ENCODE measurements at regions not wholly inside any gene's neighbourhood (a gene's known extent, or its start where the extent isn't known, plus 50 kb on each side); places are given as distances from the start of the nearest gene placed in this dataset.

DNA sequence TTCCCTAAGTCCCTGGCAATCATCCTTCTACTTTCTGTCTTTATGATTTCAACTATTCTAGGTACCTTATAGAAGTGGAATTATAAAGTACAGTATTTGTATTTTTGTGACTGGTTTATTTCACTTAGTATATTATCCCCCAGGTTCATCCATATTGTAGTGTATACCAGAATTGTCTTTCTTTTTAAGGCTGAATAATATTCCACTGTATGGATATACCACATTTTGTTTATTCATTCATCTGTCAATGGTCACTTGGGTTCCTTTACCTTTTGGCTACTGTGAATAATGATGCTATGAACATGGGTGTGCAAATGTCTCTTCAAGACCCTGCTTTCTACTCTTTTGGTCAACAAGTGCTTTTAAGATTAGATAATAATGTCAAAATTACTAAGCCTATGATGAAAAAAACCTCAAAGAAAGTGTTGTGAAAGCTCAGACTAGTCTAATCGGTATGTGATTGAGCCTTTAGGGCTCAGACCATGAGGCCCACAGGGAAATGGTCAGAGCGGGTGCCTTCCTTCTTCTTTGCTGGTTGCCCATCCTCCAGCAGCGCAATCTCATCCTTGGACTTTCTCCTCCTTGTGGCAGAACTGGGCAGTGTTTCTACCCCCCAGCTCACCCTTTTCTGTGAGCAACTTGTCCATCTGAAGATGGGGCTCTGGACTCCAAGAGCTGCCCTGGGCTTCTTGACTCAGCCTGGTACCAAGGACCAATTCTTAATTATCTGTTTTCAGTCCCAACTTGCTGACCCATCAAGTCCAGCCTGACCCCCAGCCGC, 105.4 kb downstream of the TTC8 start:
- no peak overlapping the region for H3K27ac ChIP-seq
- TF ChIP-seq, protein P1, sequence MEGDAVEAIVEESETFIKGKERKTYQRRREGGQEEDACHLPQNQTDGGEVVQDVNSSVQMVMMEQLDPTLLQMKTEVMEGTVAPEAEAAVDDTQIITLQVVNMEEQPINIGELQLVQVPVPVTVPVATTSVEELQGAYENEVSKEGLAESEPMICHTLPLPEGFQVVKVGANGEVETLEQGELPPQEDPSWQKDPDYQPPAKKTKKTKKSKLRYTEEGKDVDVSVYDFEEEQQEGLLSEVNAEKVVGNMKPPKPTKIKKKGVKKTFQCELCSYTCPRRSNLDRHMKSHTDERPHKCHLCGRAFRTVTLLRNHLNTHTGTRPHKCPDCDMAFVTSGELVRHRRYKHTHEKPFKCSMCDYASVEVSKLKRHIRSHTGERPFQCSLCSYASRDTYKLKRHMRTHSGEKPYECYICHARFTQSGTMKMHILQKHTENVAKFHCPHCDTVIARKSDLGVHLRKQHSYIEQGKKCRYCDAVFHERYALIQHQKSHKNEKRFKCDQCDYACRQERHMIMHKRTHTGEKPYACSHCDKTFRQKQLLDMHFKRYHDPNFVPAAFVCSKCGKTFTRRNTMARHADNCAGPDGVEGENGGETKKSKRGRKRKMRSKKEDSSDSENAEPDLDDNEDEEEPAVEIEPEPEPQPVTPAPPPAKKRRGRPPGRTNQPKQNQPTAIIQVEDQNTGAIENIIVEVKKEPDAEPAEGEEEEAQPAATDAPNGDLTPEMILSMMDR (conservative IDR thresholded peaks at IDR 0.05): no peak

DNA sequence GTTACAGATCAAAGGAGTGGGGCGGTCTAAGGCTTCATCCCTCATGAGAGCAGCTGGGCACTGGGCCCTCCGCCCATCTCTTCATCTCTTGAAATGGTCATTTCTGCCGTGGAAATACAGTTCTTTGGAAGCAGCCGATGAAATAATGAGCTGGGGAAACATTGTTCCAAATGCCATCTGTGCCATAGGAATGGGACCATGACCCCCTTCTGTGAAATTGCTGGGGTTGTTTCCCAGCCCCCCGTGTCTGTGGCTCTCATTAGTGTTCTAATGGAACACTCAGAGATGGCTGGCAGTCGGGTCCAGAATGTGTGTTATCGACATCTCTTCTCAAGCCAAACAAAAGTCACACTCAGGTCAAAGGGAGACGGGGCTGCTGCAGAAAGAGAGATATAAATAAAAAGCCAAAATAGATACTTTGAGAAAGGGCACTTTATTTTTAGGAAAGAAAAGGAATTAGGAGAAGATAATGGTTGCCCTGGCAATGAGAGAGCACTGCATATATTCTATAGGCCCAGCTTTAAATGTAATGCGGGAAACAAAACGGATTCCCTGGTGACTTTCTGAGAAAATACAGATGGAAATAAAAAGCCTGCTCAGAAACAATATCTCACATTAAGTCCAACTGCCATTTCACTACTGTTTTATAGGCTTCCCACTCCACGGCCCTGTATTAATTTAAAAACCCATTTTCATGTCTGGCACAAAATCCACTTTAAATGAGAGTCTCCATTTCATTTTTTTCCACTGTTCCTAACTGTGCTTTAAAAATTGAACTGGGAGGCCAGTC, 107.1 kb downstream of the TTC8 start:
- no peak overlapping the region for H3K27ac ChIP-seq
- TF ChIP-seq, protein P1 (conservative IDR thresholded peaks at IDR 0.05): no peak

DNA sequence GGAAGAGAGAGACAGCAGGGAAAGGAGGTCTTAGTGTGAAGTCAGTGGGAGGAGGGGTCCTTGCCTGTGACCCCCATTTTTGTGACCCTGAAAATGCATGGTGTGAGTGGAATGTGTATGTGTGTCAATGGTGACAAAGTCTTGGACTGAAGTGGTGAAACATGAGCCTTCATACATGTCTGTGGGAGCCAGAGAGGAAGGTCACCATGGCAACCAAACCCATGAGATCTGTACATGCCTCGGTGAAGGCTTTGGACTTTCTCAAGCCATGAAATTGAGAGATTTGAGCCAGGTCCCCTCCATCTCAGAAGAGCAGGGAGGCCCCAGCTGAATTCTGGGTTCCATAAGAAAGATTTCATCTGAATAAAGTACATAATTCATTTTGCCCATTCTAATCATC, 108.7 kb downstream of the TTC8 start:
- no peak overlapping the region for H3K27ac ChIP-seq
- TF ChIP-seq, protein P1 (conservative IDR thresholded peaks at IDR 0.05): no peak

DNA sequence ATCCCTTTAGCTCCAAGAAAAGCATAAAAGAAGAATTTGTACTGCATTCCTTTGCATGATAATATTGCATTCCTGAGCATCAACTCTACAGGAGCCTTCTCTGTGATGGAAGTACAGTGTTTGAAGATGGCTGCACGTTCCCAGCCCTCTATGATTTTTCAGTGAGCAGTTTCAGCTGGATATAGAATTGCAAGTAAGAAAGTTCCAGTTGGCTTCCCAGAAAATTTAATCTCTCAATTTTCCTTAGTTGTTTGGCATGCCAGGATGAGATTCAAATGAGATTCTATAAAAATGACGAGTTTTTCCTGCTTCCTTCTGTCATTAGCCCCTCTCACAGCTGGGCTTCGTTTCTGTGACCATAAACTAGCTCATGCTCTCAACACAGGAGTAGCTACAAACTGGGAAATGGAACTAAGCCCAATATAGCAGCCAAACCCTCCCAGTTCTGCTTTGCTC, 109.9 kb downstream of the TTC8 start:
- no peak overlapping the region for H3K27ac ChIP-seq
- TF ChIP-seq, protein P1 (conservative IDR thresholded peaks at IDR 0.05): no peak

DNA sequence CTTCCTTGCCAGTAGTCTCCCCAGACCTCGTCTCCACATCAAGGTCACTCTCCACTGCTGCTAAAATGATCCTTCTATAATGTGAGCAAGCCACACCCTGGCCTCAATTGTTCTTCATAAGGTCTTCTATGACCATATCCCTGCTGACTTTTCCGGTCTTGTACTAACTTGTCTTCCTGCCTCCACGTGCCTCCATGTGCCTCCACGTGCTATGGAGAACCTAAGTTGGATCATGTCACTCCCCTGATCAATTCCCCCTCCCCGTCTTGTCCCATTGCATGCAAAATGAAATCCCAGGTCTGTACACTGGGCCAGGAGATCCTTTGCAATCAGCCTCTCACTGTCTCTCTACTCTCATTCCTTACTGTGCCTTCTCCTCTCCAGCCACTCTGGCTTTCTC, 110.6 kb downstream of the TTC8 start:
- no peak overlapping the region for H3K27ac ChIP-seq
- TF ChIP-seq, protein P1 (conservative IDR thresholded peaks at IDR 0.05): no peak

DNA sequence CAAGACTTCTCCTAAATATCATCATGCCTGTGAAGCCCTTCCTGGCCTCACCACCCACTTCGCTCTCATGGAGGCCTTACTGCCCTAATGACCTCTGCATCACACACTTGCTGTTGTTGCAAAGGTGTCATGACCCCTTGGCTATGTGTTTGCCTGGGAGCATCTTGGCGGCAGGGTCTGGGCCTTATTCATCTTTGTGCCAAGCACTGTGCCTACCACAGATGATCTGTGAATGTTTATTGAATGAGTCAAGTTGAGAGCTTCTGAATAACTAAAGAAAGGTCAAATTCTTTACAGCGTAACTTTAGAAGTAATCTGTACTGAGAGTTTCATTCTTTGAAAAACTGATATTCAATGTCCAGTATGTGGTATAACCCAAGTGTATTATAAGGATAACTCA, 113.3 kb downstream of the TTC8 start:
- TF ChIP-seq, protein P1 (conservative IDR thresholded peaks at IDR 0.05): no peak
- H3K27ac ChIP-seq: no peak overlapping the region

DNA sequence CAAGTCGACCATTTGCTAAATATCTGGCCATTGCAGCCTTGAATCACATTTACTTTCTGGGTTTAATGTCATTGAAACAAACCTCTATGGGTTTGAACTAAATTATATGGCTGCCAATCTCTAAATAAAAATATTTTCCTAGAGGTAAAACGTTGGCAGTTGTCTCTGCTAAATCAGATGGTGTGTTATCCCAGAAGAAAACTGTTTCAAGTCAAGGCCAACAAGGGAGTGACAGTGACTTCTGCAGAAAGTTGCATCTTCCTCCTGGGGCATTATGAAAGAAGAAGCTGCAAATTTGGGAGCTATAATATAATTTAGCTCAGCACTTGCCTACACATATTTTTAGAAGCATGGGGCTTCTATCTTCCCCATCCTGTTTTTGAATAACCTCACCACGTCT, 116.2 kb downstream of the TTC8 start:
- TF ChIP-seq, protein P1 (conservative IDR thresholded peaks at IDR 0.05): no peak
- no peak overlapping the region for H3K27ac ChIP-seq

All from VCaP (cell line).